Astrocyte (in vitro differentiated cells and primary cell): ENCODE measurements at regions not wholly inside any gene's neighbourhood (a gene's known extent, or its start where the extent isn't known, plus 50 kb on each side); places are given as distances from the start of the nearest gene placed in this dataset.

Experiments used
- DNase-seq: peaks from one replicate; pipeline ENCODE4 v3.0.0-alpha.2; 2010; ENCODE audit warnings: low read depth
- FAIRE-seq: peaks from 2 replicates; lab custom pipeline; 2011; peaks lifted over from hg19 to GRCh38; lab: Jason Lieb, UNC
- H2AFZ ChIP-seq: 2 replicates; pipeline ENCODE4 v1.6.0; 2012; ENCODE audit warnings: low read depth, low read length, inconsistent platforms
- H3K27ac ChIP-seq: 2 replicates; pipeline ENCODE4 v1.5.1; 2011; ENCODE audit warnings: low read depth, low read length, inconsistent platforms
- H3K27me3 ChIP-seq: 2 replicates; pipeline ENCODE4 v1.6.0; 2011; ENCODE audit warnings: low read length, inconsistent platforms; ENCODE audit not compliant: insufficient read depth
- H3K36me3 ChIP-seq: 2 replicates; pipeline ENCODE4 v1.5.1; 2011; ENCODE audit warnings: low read length, inconsistent platforms; ENCODE audit not compliant: insufficient read depth
- H3K4me1 ChIP-seq: 2 replicates; pipeline ENCODE4 v1.5.1; 2011; ENCODE audit warnings: low read length, inconsistent platforms; ENCODE audit not compliant: insufficient read depth
- H3K4me2 ChIP-seq: 2 replicates; pipeline ENCODE4 v1.6.0; 2012; ENCODE audit warnings: low read length, inconsistent platforms
- H3K4me3 ChIP-seq: 2 replicates; pipeline ENCODE4 v1.5.1; 2011; ENCODE audit warnings: low read depth, mild to moderate bottlenecking, low read length, inconsistent platforms; ENCODE audit not compliant: insufficient read depth
- H3K79me2 ChIP-seq: 2 replicates; pipeline ENCODE4 v1.6.0; 2012; ENCODE audit warnings: mild to moderate bottlenecking, low read length, inconsistent platforms; ENCODE audit not compliant: insufficient read depth
- H3K9ac ChIP-seq: 2 replicates; pipeline ENCODE4 v1.6.0; 2012; ENCODE audit warnings: mild to moderate bottlenecking, low read length, inconsistent platforms
- H3K9me3 ChIP-seq: 2 replicates; pipeline ENCODE4 v1.5.1; 2012; ENCODE audit warnings: low read depth, mild to moderate bottlenecking, low read length, inconsistent platforms; ENCODE audit not compliant: insufficient read depth
- H4K20me1 ChIP-seq: 2 replicates; pipeline ENCODE4 v1.6.0; 2012; ENCODE audit warnings: low read length, inconsistent platforms; ENCODE audit not compliant: insufficient read depth
- H3K27ac Mint-ChIP-seq: one replicate; pipeline ENCODE4 v1.8.0; 2021; ENCODE audit warnings: mild to moderate bottlenecking, mixed read lengths; ENCODE audit not compliant: unreplicated experiment
- H3K27me3 Mint-ChIP-seq: one replicate; pipeline ENCODE4 v1.8.0; 2021; ENCODE audit warnings: low read depth, mixed read lengths; ENCODE audit not compliant: unreplicated experiment
- H3K36me3 Mint-ChIP-seq: one replicate; pipeline ENCODE4 v1.8.0; 2021; ENCODE audit warnings: low read depth, mixed read lengths; ENCODE audit not compliant: unreplicated experiment
- H3K4me1 Mint-ChIP-seq: one replicate; pipeline ENCODE4 v1.8.0; 2021; ENCODE audit warnings: low read depth, mixed read lengths; ENCODE audit not compliant: unreplicated experiment
- H3K4me3 Mint-ChIP-seq: one replicate; pipeline ENCODE4 v1.8.0; 2021; ENCODE audit warnings: mild to moderate bottlenecking, moderate library complexity, mixed read lengths; ENCODE audit not compliant: unreplicated experiment
- H3K9me3 Mint-ChIP-seq: one replicate; pipeline ENCODE4 v1.8.0; 2021; ENCODE audit warnings: mild to moderate bottlenecking, mixed read lengths; ENCODE audit not compliant: unreplicated experiment
- EZH2 ChIP-seq: IDR thresholded peaks from 2 replicates; pipeline ENCODE4 v1.6.1; 2012; ENCODE audit warnings: mild to moderate bottlenecking, low read length, inconsistent platforms; ENCODE audit not compliant: insufficient read depth
- TF ChIP-seq, protein P1 (sequence below): IDR thresholded peaks from 2 replicates; pipeline ENCODE4 v1.5.1; 2011; ENCODE audit warnings: low read depth, mild to moderate bottlenecking, inconsistent platforms, low read length, moderate library complexity; ENCODE audit not compliant: insufficient read depth

DNA sequence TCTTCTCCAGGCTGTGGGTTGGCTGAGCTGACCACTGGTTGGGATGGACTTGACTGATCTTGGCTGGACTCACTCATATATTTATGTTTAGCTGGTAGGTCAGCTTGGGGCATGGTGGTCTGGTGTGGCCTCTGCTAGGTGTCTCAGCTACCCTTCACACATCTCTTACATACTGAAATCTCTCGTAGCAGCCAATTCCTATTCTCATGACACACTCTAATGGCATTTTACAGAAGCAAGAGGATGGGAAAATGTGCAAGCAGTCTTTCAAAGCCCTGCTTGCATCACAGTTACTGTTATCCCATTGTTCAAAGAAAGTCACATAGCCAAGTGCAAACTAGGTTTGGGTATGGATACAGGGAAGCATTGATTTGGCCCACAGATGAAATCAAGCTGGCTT, 55.5 kb upstream of the PCDH18 start:
- Histone ChIP-seq H3K4me3 (no peak overlapping the region), H3K27me3 (no peaks in the 10 kb centered on the region), H3K9ac (no peak overlapping the region), H3K4me1 (no peaks in the 10 kb centered on the region), H4K20me1 (no peaks in the 10 kb centered on the region), H3K27ac (no peak overlapping the region), H3K9me3 (no peaks in the 10 kb centered on the region), H2AFZ (no peak overlapping the region), H3K36me3 (no peaks in the 10 kb centered on the region), H3K4me2 (no peak overlapping the region), H3K79me2 (no peaks in the 10 kb centered on the region)
- Mint-ChIP-seq H3K9me3 (no peaks in the 10 kb centered on the region), H3K4me1 (no peaks in the 10 kb centered on the region), H3K27ac (no peak overlapping the region), H3K27me3 (no peaks in the 10 kb centered on the region), H3K36me3 (no peaks in the 10 kb centered on the region), H3K4me3 (no peak overlapping the region)
- DNase-seq (peak; percentile 61), FAIRE-seq (no peak)
- TF ChIP-seq EZH2, result no peak
- TF ChIP-seq, protein P1, sequence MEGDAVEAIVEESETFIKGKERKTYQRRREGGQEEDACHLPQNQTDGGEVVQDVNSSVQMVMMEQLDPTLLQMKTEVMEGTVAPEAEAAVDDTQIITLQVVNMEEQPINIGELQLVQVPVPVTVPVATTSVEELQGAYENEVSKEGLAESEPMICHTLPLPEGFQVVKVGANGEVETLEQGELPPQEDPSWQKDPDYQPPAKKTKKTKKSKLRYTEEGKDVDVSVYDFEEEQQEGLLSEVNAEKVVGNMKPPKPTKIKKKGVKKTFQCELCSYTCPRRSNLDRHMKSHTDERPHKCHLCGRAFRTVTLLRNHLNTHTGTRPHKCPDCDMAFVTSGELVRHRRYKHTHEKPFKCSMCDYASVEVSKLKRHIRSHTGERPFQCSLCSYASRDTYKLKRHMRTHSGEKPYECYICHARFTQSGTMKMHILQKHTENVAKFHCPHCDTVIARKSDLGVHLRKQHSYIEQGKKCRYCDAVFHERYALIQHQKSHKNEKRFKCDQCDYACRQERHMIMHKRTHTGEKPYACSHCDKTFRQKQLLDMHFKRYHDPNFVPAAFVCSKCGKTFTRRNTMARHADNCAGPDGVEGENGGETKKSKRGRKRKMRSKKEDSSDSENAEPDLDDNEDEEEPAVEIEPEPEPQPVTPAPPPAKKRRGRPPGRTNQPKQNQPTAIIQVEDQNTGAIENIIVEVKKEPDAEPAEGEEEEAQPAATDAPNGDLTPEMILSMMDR, result no peak

DNA sequence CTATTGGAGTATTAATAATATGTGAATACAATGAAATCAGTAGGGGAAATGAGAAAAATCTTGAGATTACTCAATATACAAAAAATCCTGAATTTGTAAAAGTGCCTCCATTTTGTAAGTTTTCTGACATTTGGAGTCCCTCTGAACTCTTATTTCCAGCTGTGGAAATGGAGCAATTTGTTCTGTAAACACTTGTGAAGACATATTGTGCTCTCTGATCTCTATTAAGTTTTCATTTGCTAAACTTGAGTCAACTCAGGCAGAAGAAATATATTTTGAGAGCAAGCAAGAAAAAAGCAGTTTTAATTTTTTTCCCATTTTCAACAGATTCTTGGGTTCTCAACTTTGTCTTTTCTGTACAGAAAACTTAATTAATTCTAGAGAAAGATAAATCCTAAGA, 51.4 kb upstream of the PCDH18 start:
- no peaks in the 10 kb centered on the region for H3K36me3 ChIP-seq
- no peaks in the 10 kb centered on the region for H3K27me3 ChIP-seq
- no peaks in the 10 kb centered on the region for H3K4me1 ChIP-seq
- no peaks in the 10 kb centered on the region for H3K79me2 ChIP-seq
- no peak overlapping the region for H2AFZ ChIP-seq
- Mint-ChIP-seq H3K4me1 (no peaks in the 10 kb centered on the region), H3K27me3 (no peaks in the 10 kb centered on the region), H3K27ac (no peak overlapping the region), H3K36me3 (no peaks in the 10 kb centered on the region), H3K4me3 (no peak overlapping the region), H3K9me3 (no peaks in the 10 kb centered on the region)
- FAIRE-seq (no peak), DNase-seq (no peak)
- no peak overlapping the region for H3K4me2 ChIP-seq
- H3K9ac ChIP-seq, result no peak overlapping the region
- no peaks in the 10 kb centered on the region for H4K20me1 ChIP-seq
- no peak for TF ChIP-seq EZH2
- TF ChIP-seq, protein P1, result no peak
- no peak overlapping the region for H3K4me3 ChIP-seq
- no peak overlapping the region for H3K27ac ChIP-seq
- no peaks in the 10 kb centered on the region for H3K9me3 ChIP-seq
